Vagina (tissue), 2 donors: ENCODE measurements at regions not wholly inside any gene's neighbourhood (a gene's known extent, or its start where the extent isn't known, plus 50 kb on each side); places are given as distances from the start of the nearest gene placed in this dataset.

Experiments
- DNase-seq, 2 donors: peaks; one replicate each; pipeline ENCODE4 v3.0.0-alpha.2; 2017; ENCODE audit errors: extremely low spot score in 2 of 2
- H3K27ac ChIP-seq: fragments of 200-600 bp; sonication (generic); one replicate; pipeline ENCODE4 v1.5.1; 2019
- H3K27me3 ChIP-seq: fragments of 200-600 bp; sonication (generic); one replicate; pipeline ENCODE4 v1.5.1; 2019
- H3K36me3 ChIP-seq, 2 donors: fragments of 200-600 bp; sonication (generic); one replicate each; pipeline ENCODE4 v1.5.1; 2017 to 2019
- H3K4me1 ChIP-seq: fragments of 200-600 bp; sonication (generic); one replicate; pipeline ENCODE4 v1.5.1; 2019
- H3K4me3 ChIP-seq, 2 donors: fragments of 200-600 bp; sonication (generic); 1 replicate in 1 of 2; 2 replicates in 1 of 2; pipeline ENCODE4 v1.5.1; 2016 to 2019
- H3K9me3 ChIP-seq: fragments of 200-600 bp; sonication (generic); one replicate; pipeline ENCODE4 v1.5.1; 2019
- CTCF ChIP-seq, 3 experiments: fragments of 450-650 bp in 2 of 3; fragments of 200-600 bp in 1 of 3; sonication (generic) in 1 of 3; IDR thresholded peaks; one replicate each; pipeline ENCODE4 v1.5.1; 2017 to 2019; ENCODE audit warnings: antibody characterized with exemption in 3 of 3, mild to moderate bottlenecking in 2 of 3, moderate library complexity in 2 of 3
- POLR2A ChIP-seq, 2 donors: fragments of 450-650 bp; IDR thresholded peaks; one replicate each; pipeline ENCODE4 v1.6.1; 2017; ENCODE audit warnings: antibody characterized with exemption in 2 of 2, mild to moderate bottlenecking in 2 of 2, moderate library complexity in 2 of 2
- POLR2AphosphoS5 ChIP-seq, 2 donors: sonication (generic); formaldehyde crosslinking; IDR thresholded peaks; one replicate each; pipeline ENCODE4 v1.9.0; 2017; ENCODE audit warnings: antibody characterized with exemption in 2 of 2, mild to moderate bottlenecking in 2 of 2, low read depth in 1 of 2; ENCODE audit not compliant: insufficient read depth in 1 of 2
- intact Hi-C: fragments of 100-400 bp; cut with DNase I; formaldehyde crosslinking; loops from one replicate; pipeline ENCODE4 v1.15.1; 2023

GRCh38 chrX:36844857-36845256, 163.3 kb upstream of the FAM47C start:
- no peaks in the 10 kb centered on the region for H3K4me1 ChIP-seq
- TF ChIP-seq POLR2AphosphoS5 (IDR thresholded peaks at IDR 0.05; ENCODE audit: insufficient read depth in 1 of 2, low read depth in 1 of 2), result no peak
- no peak for TF ChIP-seq POLR2A (IDR thresholded peaks at IDR 0.05)
- TF ChIP-seq CTCF (IDR thresholded peaks at IDR 0.05), result no peak

GRCh38 chrX:36847496-36847895, 160.7 kb upstream of the FAM47C start:
- Histone ChIP-seq H3K27me3 (no peaks in the 10 kb centered on the region), H3K27ac (no peak overlapping the region), H3K4me1 (no peaks in the 10 kb centered on the region), H3K9me3 (no peaks in the 10 kb centered on the region), H3K4me3 (no peak overlapping the region), H3K36me3 (no peaks in the 10 kb centered on the region)
- intact Hi-C loops, result no loop called here
- TF ChIP-seq POLR2A (IDR thresholded peaks at IDR 0.05) (no peak), CTCF (IDR thresholded peaks at IDR 0.05) (no peak), POLR2AphosphoS5 (IDR thresholded peaks at IDR 0.05; ENCODE audit: insufficient read depth in 1 of 2, low read depth in 1 of 2) (no peak)
- no peak for DNase-seq

More at GRCh38 chrX:36844857-36845256, 163.3 kb upstream of the FAM47C start:
- no peaks in the 10 kb centered on the region for H3K9me3 ChIP-seq
- H3K36me3 ChIP-seq, result no peaks in the 10 kb centered on the region
- H3K27ac ChIP-seq, result no peak overlapping the region
- DNase-seq, result no peak
- H3K27me3 ChIP-seq, result no peaks in the 10 kb centered on the region
- intact Hi-C loops, result no loop called here
- H3K4me3 ChIP-seq, result no peak overlapping the region

- Histone ChIP-seq H3K27me3 (no peaks in the 10 kb centered on the region), H3K4me3 (no peak overlapping the region), H3K27ac (no peak overlapping the region), H3K9me3 (no peaks in the 10 kb centered on the region), H3K4me1 (no peaks in the 10 kb centered on the region), H3K36me3 (no peaks in the 10 kb centered on the region)
- no peak for DNase-seq
- intact Hi-C loops, result no loop called here
- TF ChIP-seq POLR2AphosphoS5 (IDR thresholded peaks at IDR 0.05; ENCODE audit: insufficient read depth in 1 of 2, low read depth in 1 of 2), result no peak
- TF ChIP-seq POLR2A (IDR thresholded peaks at IDR 0.05), result no peak
- no peak for TF ChIP-seq CTCF (IDR thresholded peaks at IDR 0.05)
Measured at GRCh38 chrX:36849407-36849806, 158.8 kb upstream of the FAM47C start.

GRCh38 chrX:36856849-36857248, 151.3 kb upstream of the FAM47C start:
- no peaks in the 10 kb centered on the region for H3K36me3 ChIP-seq
- no peak overlapping the region for H3K4me3 ChIP-seq
- H3K4me1 ChIP-seq, result no peaks in the 10 kb centered on the region
- no peaks in the 10 kb centered on the region for H3K9me3 ChIP-seq
- no peak overlapping the region for H3K27ac ChIP-seq
- DNase-seq, result no peak
- no peaks in the 10 kb centered on the region for H3K27me3 ChIP-seq
- intact Hi-C loops, result loop anchor here (10.0 kb wide), 1 partner anchor 62 kb away; no protein-coding TSS in a partner anchor
- TF ChIP-seq CTCF (IDR thresholded peaks at IDR 0.05) (no peak), POLR2A (IDR thresholded peaks at IDR 0.05) (no peak), POLR2AphosphoS5 (IDR thresholded peaks at IDR 0.05; ENCODE audit: insufficient read depth in 1 of 2, low read depth in 1 of 2) (no peak)

GRCh38 chrX:36859231-36859630, 148.9 kb upstream of the FAM47C start:
- no peak for DNase-seq
- H3K9me3 ChIP-seq, result no peaks in the 10 kb centered on the region
- no peak overlapping the region for H3K27ac ChIP-seq
- H3K27me3 ChIP-seq, result no peaks in the 10 kb centered on the region
- H3K36me3 ChIP-seq, result no peaks in the 10 kb centered on the region
- TF ChIP-seq POLR2A (IDR thresholded peaks at IDR 0.05) (no peak), POLR2AphosphoS5 (IDR thresholded peaks at IDR 0.05; ENCODE audit: insufficient read depth in 1 of 2, low read depth in 1 of 2) (no peak), CTCF (IDR thresholded peaks at IDR 0.05) (no peak)
- no peaks in the 10 kb centered on the region for H3K4me1 ChIP-seq
- no peak overlapping the region for H3K4me3 ChIP-seq
- intact Hi-C loops, result loop anchor here (10.0 kb wide), 1 partner anchor 64 kb away; no protein-coding TSS in a partner anchor
